Mucosa of descending colon (tissue), 3 donors: ENCODE measurements at regions not wholly inside any gene's neighbourhood (a gene's known extent, or its start where the extent isn't known, plus 50 kb on each side); places are given as distances from the start of the nearest gene placed in this dataset.
"Not testable (repeated sequence)": the region's sequence is repeated elsewhere in the genome, so short reads cannot be mapped to it uniquely, and the experiment has no call there.

Experiments
- ATAC-seq: fragments of 200-7000 bp; cut with Tn5 transposase; one replicate; pipeline ENCODE4 v1.9.1; 2020; ENCODE audit warnings: mild to moderate bottlenecking, moderate library complexity
- DNase-seq, 3 donors: peaks; one replicate each; pipeline ENCODE4 v3.0.0-alpha.2; 2020
- H3K36me3 ChIP-seq: fragments of 200-600 bp; one replicate; pipeline ENCODE4 v1.8.0; 2021; ENCODE audit warnings: low read depth, mild to moderate bottlenecking
- H3K4me1 ChIP-seq: fragments of 200-600 bp; one replicate; pipeline ENCODE4 v1.8.0; 2021; ENCODE audit warnings: low read depth, mild to moderate bottlenecking
- H3K4me3 ChIP-seq: fragments of 200-600 bp; one replicate; pipeline ENCODE4 v1.8.0; 2021; ENCODE audit warnings: mild to moderate bottlenecking
- H3K9me3 ChIP-seq: fragments of 200-600 bp; one replicate; pipeline ENCODE4 v1.8.0; 2021; ENCODE audit warnings: mild to moderate bottlenecking
- CTCF ChIP-seq: fragments of 200-600 bp; IDR thresholded peaks from one replicate; pipeline ENCODE4 v1.8.0; 2022; ENCODE audit warnings: antibody characterized with exemption, mild to moderate bottlenecking
- intact Hi-C, 2 donors: fragments of 100-400 bp; cut with DNase I in 1 of 2; cut with micrococcal nuclease in 1 of 2; formaldehyde crosslinking; loops; one replicate each; pipeline versions ENCODE4 v1.11.0 to v1.11.1; 2022; cut with DNase I, micrococcal nuclease
- donor health status: DM: no; HTN: no; CAD: no; lungs with moderate emphysema.
- donor health status: DM: no; HTN: no; CAD: no.
- donor health status: DM: no; HTN: yes; CAD: no.

- no peak for ATAC-seq
- TF ChIP-seq CTCF = no peak
These were observed 386.2 kb upstream of the FGF16 start for GRCh38 chrX:77061022-77061421.

DNA sequence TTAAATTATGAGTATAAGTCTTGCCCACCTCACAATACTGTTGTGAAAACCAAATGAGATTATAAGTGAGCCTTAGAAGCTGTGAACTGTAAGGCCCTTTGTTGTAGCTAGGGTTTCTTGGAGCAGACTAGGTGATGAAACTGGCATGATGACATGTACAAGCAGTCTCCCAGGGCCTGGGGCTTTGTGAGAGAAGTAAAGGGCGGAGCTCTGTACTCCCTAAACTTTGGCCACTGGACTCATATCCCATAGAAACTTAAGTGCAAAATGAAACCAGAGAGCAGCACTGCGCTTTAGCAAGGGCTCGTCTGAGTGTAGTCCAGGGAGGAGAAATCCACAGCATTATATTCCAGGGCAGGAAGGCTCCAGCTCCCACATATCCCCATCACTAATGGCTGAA lies 385.6 kb upstream of the FGF16 start:
- ATAC-seq (no peak), DNase-seq (no peak)
- no peaks in the 10 kb centered on the region for H3K36me3 ChIP-seq
- H3K4me1 ChIP-seq = no peaks in the 10 kb centered on the region
- no peaks in the 10 kb centered on the region for H3K9me3 ChIP-seq
- H3K4me3 ChIP-seq = no peak overlapping the region
- intact Hi-C loops = no loop called here
- no peak for TF ChIP-seq CTCF

More at GRCh38 chrX:77061022-77061421, 386.2 kb upstream of the FGF16 start:
- no peaks in the 10 kb centered on the region for H3K4me1 ChIP-seq
- no peaks in the 10 kb centered on the region for H3K9me3 ChIP-seq
- no peaks in the 10 kb centered on the region for H3K36me3 ChIP-seq
- no peak for DNase-seq
- no peak overlapping the region for H3K4me3 ChIP-seq
- intact Hi-C loops = no loop called here

DNA sequence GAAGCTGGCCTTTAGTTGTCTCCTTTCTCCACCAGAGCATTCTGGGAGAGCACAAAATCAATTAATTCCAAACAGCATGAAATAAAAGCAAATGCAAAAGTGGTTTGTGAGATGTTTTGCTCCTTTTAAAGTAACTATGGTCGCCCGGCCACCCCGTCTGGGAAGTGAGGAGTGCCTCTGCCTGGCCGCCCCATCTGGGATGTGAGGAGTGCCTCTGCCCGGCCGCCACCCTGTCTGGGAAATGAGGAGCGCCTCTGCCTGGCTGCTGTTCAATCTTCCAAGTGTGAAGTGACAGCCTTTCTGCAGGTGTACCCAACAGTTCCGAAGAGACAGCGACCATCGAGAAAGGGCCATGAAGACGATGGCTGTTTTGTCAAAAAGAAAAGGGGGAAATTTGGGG lies 381.3 kb upstream of the FGF16 start:
- Histone ChIP-seq H3K4me1 (no peaks in the 10 kb centered on the region), H3K36me3 (no peaks in the 10 kb centered on the region), H3K9me3 (no peaks in the 10 kb centered on the region), H3K4me3 (no peak overlapping the region)
- DNase-seq (no peak), ATAC-seq (no peak)
- no peak for TF ChIP-seq CTCF
- intact Hi-C loops = no loop called here

- no peak for DNase-seq
- no peak for TF ChIP-seq CTCF
- Histone ChIP-seq H3K4me3 (no peak overlapping the region), H3K4me1 (no peaks in the 10 kb centered on the region), H3K36me3 (no peaks in the 10 kb centered on the region), H3K9me3 (no peaks in the 10 kb centered on the region)
- ATAC-seq = no peak
- intact Hi-C loops = no loop called here
These were observed 376.8 kb upstream of the FGF16 start for GRCh38 chrX:77070202-77070918.

GRCh38 chrX:77076896-77077295 lies 370.3 kb upstream of the FGF16 start:
- H3K9me3 ChIP-seq = peaks cover 12% of the 10 kb centered on the region
- H3K36me3 ChIP-seq = no peaks in the 10 kb centered on the region
- intact Hi-C loops = no loop called here
- no peak overlapping the region for H3K4me3 ChIP-seq
- DNase-seq (no peak), ATAC-seq (no peak)
- TF ChIP-seq CTCF = no peak
- H3K4me1 ChIP-seq = no peaks in the 10 kb centered on the region

- ATAC-seq, H3K4me1 ChIP-seq, H3K36me3 ChIP-seq, intact Hi-C loops, H3K4me3 ChIP-seq, DNase-seq: not testable (repeated sequence)
- H3K9me3 ChIP-seq = peaks cover 16% of the 10 kb centered on the region
These were observed 366.0 kb upstream of the FGF16 start for GRCh38 chrX:77081237-77081636.
